T-helper 2 cell treated with Interferon-gamma antibody and Interleukin-4, amounts not matched to agents 100 ng/mL and 5 ng/mL, for 36 hours (primary cell): ENCODE measurements at regions not wholly inside any gene's neighbourhood (a gene's known extent, or its start where the extent isn't known, plus 50 kb on each side); places are given as distances from the start of the nearest gene placed in this dataset.

Experiments used
- intact Hi-C: fragments of 100-400 bp; cut with micrococcal nuclease; formaldehyde crosslinking; loops from one replicate; pipeline ENCODE4 v1.15.1; 2023

DNA sequence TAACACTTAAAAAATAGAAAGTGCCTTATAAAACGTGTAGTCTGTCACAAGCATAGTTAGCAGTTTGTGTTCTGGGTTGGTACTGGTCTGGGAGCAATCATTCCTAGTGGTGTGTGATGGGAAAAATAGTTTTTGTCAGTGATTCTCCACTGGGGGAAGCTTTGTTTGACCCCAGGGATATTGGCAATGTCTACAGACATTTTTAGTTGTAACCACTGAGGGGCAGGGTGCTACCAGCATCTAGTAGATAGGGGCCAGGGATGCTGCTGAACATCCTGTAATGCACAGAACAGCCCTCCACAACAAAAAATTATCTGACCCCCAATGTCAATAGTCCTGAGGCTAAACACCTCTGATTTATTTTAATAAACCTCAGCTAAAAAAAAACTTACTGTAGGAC, 51.6 kb upstream of the CREB5 start:
- intact Hi-C loops = no loop called here

DNA sequence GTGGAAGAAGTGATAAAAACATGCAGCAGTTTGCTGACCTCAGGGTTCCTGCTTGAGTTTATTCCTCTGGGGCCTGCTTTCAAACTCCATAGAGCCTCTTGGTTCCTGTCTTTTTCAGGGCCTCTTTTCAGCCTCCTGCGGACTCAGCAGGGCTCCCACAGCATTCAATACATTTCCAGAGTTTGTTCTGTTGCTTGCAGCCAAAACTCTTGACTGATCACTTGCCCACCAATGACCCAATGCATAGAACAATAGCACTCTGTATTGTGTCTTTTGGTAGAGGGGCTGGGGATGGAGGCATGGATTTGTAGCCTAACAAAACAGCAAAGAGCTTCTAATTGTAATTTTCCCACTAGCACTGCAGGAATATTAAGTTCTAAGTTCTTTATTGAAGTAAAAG, 50.8 kb upstream of the CREB5 start:
- intact Hi-C loops = no loop called here

DNA sequence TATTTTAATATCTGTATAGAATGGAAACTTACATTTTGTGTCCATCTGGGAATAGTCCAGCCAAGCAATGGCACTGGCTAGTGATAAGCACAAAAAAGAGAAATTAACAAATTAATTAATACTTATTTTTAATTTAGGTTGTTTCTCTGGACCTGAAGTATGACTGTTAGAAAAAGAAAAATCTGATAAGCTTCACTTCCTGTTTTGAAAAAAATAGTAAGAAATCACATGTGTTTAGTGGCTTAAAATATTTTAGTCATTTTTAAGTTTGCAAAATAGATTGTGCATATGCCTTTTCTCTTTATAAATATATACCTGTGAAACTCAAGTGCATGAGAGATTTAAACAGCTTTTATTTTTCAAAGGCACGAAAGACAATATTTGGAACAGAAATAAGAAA, 50.1 kb upstream of the CREB5 start:
- intact Hi-C loops = no loop called here
